ENCODE measurements at regions not wholly inside any gene's neighbourhood (a gene's known extent, or its start where the extent isn't known, plus 50 kb on each side); places are given as distances from the start of the nearest gene placed in this dataset.

DNA sequence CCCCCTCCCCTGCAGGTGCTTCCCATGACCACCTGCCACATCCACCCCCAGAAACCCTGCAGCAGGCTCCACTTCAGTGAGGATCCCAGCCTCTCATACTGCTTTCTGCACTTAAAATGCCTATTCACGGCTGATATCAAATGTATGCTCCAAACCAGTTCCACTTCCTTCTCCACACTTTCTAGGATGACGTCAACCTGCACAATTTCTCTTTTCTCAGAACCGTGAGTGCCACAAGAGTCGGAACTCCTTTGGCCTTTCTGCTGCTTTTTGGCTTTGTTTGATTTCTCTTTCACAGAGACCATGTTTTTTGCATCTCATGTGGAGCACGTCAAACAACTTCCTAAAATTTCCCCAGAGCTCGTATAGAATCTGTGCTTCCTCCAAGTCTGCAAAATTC, 378.8 kb upstream of the TNRC6C start:
- TF ChIP-seq BACH1 (IDR thresholded peaks at IDR 0.05; ENCODE audit: low read length): no peak
- no peak for TF ChIP-seq CBX8 (IDR thresholded peaks at IDR 0.05; ENCODE audit: borderline replicate concordance, low read depth, low read length)
- no peak for TF ChIP-seq GABPA (IDR thresholded peaks at IDR 0.05; ENCODE audit: borderline replicate concordance, insufficient read depth, low read length)
- TF ChIP-seq, protein P1, sequence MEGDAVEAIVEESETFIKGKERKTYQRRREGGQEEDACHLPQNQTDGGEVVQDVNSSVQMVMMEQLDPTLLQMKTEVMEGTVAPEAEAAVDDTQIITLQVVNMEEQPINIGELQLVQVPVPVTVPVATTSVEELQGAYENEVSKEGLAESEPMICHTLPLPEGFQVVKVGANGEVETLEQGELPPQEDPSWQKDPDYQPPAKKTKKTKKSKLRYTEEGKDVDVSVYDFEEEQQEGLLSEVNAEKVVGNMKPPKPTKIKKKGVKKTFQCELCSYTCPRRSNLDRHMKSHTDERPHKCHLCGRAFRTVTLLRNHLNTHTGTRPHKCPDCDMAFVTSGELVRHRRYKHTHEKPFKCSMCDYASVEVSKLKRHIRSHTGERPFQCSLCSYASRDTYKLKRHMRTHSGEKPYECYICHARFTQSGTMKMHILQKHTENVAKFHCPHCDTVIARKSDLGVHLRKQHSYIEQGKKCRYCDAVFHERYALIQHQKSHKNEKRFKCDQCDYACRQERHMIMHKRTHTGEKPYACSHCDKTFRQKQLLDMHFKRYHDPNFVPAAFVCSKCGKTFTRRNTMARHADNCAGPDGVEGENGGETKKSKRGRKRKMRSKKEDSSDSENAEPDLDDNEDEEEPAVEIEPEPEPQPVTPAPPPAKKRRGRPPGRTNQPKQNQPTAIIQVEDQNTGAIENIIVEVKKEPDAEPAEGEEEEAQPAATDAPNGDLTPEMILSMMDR (IDR thresholded peaks at IDR 0.05; ENCODE audit: control extremely low read depth in 1 of 3, insufficient read depth in 1 of 3, low read depth in 1 of 3, low read length in 3 of 3): no peak
- TF ChIP-seq CHD2 (IDR thresholded peaks at IDR 0.05; ENCODE audit: low read length): no peak
- no peak for TF ChIP-seq SIN3A (conservative IDR thresholded peaks at IDR 0.05 in 1 of 2, IDR thresholded peaks at IDR 0.05 in 1 of 2; ENCODE audit: low read depth in 1 of 2, low read length in 2 of 2)
- no peak for TF ChIP-seq EZH2 (IDR thresholded peaks at IDR 0.05; ENCODE audit: low read depth, low read length, severe bottlenecking)
- TF ChIP-seq ZNF274 (IDR thresholded peaks at IDR 0.05; ENCODE audit: borderline replicate concordance, extremely low read depth, low read length): no peak
- TF ChIP-seq JUN (IDR thresholded peaks at IDR 0.05; ENCODE audit: low read depth, low read length): no peak
